WERI-Rb-1 (cell line): ENCODE measurements at regions not wholly inside any gene's neighbourhood (a gene's known extent, or its start where the extent isn't known, plus 50 kb on each side); places are given as distances from the start of the nearest gene placed in this dataset.

Experiments
- DNase-seq: peaks from one replicate; pipeline ENCODE4 v3.0.0-alpha.2; 2020
- H3K27ac ChIP-seq: fragments of 250-450 bp; sonication (Bioruptor Pico); 2 replicates; pipeline ENCODE4 v1.5.1; 2020; ENCODE audit warnings: mild to moderate bottlenecking, moderate library complexity
- H3K27me3 ChIP-seq: fragments of 250-450 bp; sonication (Bioruptor Pico); 2 replicates; pipeline ENCODE4 v1.5.1; 2021; ENCODE audit warnings: mild to moderate bottlenecking, low read depth, moderate library complexity; ENCODE audit not compliant: insufficient read depth, severe bottlenecking
- H3K36me3 ChIP-seq: fragments of 250-450 bp; sonication (Bioruptor Pico); 2 replicates; pipeline ENCODE4 v1.5.1; 2020; ENCODE audit warnings: mild to moderate bottlenecking, moderate library complexity
- H3K4me3 ChIP-seq: 2 replicates; pipeline ENCODE4 v1.5.1; 2011; ENCODE audit warnings: low read depth, mild to moderate bottlenecking, control low read depth, low read length
- H3K9me3 ChIP-seq: fragments of 250-450 bp; sonication (Bioruptor Pico); 2 replicates; pipeline ENCODE4 v1.5.1; 2021; ENCODE audit warnings: mild to moderate bottlenecking, moderate library complexity; ENCODE audit not compliant: severe bottlenecking
- TF ChIP-seq, protein P1 (sequence below): IDR thresholded peaks from 2 replicates; pipeline ENCODE4 v1.5.1; 2011; ENCODE audit warnings: low read depth, mild to moderate bottlenecking, control low read depth, inconsistent platforms, low read length

DNA sequence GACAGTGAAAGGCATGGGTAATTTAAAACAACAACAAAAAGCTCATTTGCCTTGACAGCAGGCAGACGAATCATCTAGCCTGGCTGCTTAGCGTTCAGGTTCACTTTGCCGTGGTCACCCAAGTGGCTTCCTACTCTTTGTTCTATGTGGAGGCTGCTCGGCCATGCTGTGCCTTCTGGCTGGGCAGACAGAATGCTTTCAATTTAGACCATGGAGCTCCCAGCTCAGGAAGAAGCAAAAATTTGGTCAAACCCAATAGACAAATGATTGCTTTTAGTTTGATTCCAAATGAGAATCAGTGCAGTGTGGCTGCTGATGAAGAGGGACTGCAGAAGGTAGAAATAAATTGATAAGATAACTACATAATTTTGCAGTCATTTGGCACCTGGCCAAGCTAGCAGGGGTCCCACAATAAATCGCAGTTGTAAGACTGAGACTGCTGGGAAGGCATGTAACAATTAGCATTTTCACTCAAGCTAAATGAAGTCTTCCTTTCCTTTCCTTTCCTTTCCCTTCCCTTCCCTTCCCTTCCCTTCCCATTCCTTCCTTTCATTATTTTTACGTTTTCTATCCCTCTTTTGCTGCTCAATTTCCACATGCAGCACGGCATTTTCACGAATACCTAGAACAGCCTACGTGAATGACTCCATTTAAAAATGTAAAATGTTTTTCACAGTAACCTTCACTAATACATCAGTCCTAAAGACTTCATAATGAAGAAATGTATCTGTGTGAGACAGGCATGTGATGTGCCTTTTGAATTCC, 360.4 kb upstream of the TGFBR2 start:
- H3K4me3 ChIP-seq, result no peak overlapping the region
- H3K36me3 ChIP-seq, result no peaks in the 10 kb centered on the region
- H3K9me3 ChIP-seq, result no peaks in the 10 kb centered on the region
- no peaks in the 10 kb centered on the region for H3K27me3 ChIP-seq
- no peak overlapping the region for H3K27ac ChIP-seq
- no peak for DNase-seq
- TF ChIP-seq, protein P1, sequence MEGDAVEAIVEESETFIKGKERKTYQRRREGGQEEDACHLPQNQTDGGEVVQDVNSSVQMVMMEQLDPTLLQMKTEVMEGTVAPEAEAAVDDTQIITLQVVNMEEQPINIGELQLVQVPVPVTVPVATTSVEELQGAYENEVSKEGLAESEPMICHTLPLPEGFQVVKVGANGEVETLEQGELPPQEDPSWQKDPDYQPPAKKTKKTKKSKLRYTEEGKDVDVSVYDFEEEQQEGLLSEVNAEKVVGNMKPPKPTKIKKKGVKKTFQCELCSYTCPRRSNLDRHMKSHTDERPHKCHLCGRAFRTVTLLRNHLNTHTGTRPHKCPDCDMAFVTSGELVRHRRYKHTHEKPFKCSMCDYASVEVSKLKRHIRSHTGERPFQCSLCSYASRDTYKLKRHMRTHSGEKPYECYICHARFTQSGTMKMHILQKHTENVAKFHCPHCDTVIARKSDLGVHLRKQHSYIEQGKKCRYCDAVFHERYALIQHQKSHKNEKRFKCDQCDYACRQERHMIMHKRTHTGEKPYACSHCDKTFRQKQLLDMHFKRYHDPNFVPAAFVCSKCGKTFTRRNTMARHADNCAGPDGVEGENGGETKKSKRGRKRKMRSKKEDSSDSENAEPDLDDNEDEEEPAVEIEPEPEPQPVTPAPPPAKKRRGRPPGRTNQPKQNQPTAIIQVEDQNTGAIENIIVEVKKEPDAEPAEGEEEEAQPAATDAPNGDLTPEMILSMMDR, result no peak

DNA sequence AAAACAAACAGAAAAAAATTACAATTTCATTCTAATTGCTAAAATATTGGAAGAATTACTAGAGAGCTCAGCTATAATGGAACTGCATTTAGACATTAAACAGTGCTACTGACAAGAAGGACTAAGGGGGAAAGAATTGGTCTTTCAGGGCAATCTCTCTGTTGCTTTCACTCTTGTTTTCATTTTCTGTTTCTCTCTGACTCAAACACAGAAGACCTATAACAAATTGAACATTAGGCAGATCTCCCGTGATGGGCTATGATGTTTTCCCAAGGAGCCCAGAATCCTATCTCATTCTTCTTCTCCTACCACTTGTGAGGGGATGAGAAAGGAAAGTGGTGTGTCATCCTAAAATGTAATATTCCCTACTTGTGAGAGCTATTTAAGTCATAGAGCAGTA, 358.0 kb upstream of the TGFBR2 start:
- no peak for DNase-seq
- no peak overlapping the region for H3K4me3 ChIP-seq
- H3K9me3 ChIP-seq, result no peaks in the 10 kb centered on the region
- no peak overlapping the region for H3K27ac ChIP-seq
- no peaks in the 10 kb centered on the region for H3K36me3 ChIP-seq
- no peaks in the 10 kb centered on the region for H3K27me3 ChIP-seq
- TF ChIP-seq, protein P1, result no peak

DNA sequence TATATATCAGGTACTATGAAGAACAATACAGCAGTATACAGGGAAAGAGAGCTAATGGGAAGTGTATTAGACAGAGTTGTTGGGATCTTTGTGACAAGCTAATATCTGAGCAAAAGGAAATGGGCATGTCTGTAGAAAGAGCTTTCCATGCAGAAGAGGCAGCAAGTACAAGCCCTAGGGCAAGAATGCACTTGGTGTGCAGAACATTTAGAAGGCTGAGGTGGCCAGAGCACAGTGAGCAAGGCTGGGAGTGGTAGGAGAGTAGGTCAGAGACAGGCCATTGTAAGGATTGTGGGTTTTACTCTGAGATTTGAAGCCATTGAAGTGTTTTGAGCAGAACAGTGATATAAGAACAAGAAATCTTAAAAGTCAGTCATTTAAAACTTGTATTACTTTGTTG, 353.9 kb upstream of the TGFBR2 start:
- H3K4me3 ChIP-seq, result no peak overlapping the region
- DNase-seq, result no peak
- TF ChIP-seq, protein P1, result no peak
- no peak overlapping the region for H3K27ac ChIP-seq
- H3K9me3 ChIP-seq, result no peaks in the 10 kb centered on the region
- no peaks in the 10 kb centered on the region for H3K36me3 ChIP-seq
- no peaks in the 10 kb centered on the region for H3K27me3 ChIP-seq

DNA sequence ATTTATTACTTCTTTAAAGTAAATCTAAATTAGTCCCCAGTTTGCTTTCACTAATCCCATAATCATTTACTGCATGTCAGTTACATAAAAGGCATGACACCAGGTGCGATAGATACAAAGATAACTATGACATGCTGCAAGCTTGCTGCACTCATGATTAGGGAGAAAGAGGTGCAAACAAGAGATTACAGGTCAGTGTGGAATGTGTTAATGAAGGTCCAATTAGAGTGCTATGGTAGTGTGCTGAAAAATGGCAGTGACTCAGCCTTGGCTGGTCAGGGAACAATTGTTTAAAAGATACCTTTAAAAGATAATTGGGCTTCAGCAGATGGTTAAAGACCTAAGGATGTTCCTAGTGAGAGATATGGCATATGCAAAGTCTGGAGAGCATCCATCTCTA, 352.6 kb upstream of the TGFBR2 start:
- Histone ChIP-seq H3K4me3 (no peak overlapping the region), H3K27ac (no peak overlapping the region), H3K36me3 (no peaks in the 10 kb centered on the region), H3K9me3 (no peaks in the 10 kb centered on the region), H3K27me3 (no peaks in the 10 kb centered on the region)
- no peak for DNase-seq
- TF ChIP-seq, protein P1, result no peak

DNA sequence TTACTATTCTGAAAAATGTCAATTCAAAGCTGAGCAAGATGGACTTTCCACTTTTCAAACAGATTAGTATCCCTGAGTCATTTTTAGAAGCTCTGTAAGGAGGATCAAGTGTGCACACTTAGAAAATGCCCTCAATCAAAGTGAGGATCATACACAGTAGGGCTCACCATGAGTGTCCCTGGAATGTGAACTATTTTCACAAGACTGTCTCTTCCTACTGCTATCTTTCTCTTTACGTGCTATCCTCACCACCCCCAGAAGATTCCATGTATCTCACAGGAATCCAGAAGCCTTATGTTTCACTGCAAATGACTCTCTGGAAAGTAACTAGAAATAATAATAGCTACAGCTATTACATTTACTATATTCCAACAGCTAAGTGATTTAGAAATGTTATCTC, 349.9 kb upstream of the TGFBR2 start:
- no peak for DNase-seq
- no peaks in the 10 kb centered on the region for H3K36me3 ChIP-seq
- H3K9me3 ChIP-seq, result no peaks in the 10 kb centered on the region
- H3K4me3 ChIP-seq, result no peak overlapping the region
- TF ChIP-seq, protein P1, result no peak
- H3K27ac ChIP-seq, result no peak overlapping the region
- H3K27me3 ChIP-seq, result no peaks in the 10 kb centered on the region
